HG02642 (cell line): ENCODE measurements at regions not wholly inside any gene's neighbourhood (a gene's known extent, or its start where the extent isn't known, plus 50 kb on each side); places are given as distances from the start of the nearest gene placed in this dataset.
"Not testable (repeated sequence)": the region's sequence is repeated elsewhere in the genome, so short reads cannot be mapped to it uniquely, and the experiment has no call there.

Source experiments
- ATAC-seq: cut with Tn5 transposase; IDR thresholded peaks from one replicate; pipeline ENCODE4 v1.9.1; 2021; ENCODE audit warnings: mild to moderate bottlenecking; ENCODE audit not compliant: unreplicated experiment, poor library complexity

DNA sequence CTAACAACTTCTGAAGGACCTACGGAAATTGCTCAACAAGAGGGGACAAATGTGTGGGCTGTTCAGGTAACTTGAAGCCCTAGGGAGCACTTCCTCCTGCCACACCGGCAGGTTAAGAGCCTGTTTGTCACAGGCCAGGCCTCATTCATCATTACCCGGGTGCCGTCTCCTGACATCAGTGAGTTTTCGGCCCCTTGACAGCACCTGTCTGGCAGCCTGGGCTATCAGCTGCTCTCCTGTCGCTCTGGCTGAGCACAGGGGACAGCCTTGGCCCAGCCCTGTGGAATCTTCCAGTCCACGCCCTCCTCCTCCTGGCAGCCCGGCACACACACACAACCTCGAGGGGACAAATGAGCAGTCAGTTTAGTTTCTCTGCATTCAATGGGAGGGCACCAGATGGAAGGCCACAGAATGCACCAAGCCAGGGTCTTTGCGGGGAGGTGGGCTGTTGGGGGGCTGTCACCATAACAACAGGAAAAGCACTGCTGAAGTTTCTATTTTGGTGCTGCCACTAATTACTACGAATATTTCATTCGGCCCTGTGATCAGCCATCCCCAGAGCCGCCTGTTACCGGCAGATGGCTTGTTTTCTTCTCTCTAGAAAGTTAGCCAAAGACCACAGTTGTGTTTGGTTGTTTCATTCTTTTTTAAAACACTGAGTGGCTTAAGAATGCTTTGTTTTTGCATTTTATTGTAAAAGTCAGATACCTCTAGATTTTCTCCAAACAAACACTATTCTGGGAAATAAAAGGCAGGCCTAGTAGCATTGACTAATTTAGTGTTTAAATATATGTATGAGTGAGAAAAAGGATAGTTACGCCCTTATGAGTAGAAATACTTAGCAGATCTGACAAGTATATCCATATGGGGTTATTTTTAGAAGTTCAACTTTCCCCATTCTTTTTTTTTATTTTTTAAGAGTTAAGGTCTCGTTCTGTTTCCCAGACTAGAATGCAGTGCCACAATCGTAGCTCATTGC lies 189.9 kb upstream of the NDUFV2 start:
- ATAC-seq = peak; percentile 75

DNA sequence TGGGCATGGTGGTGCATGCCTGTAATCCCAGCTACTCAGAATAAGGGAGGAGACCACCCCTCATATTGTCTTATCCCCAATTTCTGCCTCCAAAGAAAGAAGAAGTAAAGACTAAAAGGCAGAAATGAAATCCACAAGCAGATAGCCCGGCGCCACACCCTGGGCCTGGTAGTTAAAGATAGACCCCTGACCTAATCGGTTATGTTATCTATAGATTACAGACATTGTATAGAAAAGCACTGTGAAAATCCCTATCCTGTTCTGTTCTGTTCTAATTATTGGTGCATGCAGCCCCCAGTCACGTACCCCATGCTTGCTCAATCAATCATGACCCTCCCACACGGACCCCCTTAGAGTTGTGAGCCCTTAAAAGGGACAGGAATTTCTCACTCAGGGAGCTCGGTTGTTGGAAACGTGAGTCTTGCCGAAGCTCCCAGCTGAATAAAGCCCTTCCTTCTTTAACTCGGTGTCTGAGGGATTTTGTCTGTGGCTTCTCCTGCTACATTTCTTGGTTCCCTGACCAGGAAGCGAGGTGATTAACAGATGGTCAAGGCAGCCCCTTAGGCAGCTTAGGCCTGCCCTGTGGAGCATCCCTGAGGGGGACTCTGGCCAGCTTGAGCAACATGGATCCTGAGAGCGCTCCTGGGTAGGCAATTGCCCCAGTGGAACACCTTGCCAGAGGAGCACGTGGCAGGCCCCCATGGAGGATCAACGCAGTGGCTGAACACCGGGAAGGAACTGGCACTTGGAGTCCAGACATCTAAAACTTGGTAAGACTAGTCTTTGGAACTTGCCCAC lies 188.7 kb upstream of the NDUFV2 start:
- ATAC-seq = not testable (repeated sequence)

DNA sequence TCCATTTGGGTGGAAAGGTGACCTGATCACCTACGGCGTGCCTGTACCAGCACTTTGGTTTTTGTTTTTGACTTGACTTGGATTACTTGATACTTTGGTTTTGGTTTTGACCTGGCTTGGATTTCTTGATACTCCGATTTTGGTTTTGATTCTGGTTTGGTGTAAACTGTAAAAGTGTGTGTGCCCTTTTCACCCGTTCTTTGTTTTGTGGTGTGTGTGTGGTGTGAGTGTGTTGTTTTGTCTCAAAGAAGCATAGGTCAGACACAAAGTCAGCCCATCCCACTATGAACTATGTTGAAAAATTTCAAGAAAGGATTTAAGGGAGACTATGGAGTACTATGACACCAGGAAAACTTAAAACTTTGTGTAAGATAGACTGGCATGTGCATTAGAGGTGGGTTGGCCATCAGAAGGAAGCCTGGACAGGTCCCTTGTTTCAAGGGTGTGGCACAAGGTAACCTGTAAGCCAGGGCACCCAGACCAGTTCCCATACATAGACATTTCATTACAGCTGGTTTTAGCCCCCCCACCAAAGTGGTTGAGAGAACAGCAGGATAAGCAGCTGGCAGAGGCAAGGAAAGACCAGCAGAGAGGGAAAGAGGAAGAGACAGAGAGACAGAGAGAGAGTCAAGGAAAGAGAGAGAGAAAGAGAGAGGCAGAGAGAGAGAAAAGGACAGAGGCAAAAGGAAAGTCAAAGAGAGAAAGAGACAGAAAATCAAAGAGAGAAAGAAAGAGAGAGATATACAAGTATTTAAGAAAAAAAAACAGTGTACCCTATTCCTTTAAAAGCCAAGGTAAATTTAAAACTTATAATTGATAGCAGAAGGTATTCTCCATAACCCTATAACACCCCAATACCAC lies 187.9 kb upstream of the NDUFV2 start:
- ATAC-seq = not testable (repeated sequence)

DNA sequence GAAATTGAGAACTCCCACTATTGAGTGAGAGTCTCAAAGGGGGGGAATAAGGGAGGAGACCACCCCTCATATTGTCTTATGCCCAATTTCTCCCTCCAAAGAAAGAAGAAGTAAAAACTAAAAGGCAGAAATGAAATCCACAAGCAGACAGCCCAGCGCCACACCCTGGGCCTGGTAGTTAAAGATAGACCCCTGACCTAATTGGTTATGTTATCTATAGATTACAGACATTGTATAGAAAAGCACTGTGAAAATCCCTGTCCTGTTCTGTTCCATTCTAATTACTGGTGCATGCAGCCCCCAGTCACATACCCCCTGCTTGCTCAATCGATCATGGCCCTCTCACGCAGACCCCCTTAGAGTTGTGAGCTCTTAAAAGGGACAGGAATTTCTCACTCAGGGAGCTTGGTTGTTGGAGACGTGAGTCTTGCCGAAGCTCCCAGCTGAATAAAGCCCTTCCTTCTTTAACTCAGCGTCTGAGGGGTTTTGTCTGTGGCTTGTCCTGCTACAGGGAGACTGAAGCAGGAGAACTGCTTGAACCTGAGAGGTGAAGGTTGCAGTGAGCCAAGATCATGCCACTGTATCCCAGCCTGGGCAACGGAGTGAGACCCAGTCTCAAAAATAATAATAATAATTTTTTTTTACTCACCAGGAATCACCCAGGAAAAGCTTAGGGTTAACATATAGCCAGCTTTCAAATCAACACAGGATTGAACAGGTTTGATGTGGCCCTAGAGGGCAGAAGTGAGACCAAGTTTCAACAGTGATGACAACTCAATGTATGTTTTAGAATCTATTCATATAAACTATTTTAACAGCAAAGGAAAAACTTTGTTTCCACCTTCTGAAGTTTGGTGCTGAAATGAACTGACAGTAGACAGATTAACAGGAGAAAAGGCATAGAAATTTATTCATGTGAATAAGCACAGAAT lies 181.4 kb upstream of the NDUFV2 start:
- not testable (repeated sequence) for ATAC-seq

DNA sequence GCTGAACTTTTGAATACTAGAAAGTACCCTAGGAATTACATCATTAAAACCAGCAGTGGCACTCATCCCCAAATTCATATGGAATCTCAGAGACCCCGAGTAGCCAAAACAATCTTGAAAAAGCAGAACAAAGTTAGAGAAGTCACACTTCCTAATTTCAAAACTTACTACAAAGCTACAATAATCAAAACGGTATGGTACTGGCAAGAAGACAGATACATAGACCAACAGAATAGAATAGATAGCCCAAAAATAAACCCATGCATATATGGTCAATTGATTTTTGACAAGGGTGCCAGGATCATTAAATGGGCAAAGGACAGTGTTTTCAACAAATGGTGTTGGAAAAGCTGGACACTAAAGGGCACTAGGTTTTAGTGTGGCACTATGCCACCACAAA lies 176.0 kb upstream of the NDUFV2 start:
- no peak for ATAC-seq

DNA sequence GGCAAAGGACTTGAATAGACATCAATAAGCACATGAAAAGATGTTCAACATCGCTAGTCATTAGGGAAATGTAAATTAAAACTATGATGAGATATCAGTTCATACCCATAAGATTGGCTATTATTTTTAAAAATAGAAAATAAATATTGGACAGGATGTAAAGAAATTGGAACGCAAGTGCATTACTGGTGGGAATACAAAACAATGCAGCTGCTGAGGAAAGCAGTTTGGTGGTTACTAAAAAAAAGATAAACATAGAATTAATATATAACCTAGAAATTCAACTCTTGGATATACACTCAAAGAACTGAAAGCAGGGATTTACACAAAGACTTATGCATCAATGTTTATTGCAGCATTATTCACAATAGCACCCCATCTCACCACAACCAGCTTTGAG lies 174.5 kb upstream of the NDUFV2 start:
- ATAC-seq = no peak

DNA sequence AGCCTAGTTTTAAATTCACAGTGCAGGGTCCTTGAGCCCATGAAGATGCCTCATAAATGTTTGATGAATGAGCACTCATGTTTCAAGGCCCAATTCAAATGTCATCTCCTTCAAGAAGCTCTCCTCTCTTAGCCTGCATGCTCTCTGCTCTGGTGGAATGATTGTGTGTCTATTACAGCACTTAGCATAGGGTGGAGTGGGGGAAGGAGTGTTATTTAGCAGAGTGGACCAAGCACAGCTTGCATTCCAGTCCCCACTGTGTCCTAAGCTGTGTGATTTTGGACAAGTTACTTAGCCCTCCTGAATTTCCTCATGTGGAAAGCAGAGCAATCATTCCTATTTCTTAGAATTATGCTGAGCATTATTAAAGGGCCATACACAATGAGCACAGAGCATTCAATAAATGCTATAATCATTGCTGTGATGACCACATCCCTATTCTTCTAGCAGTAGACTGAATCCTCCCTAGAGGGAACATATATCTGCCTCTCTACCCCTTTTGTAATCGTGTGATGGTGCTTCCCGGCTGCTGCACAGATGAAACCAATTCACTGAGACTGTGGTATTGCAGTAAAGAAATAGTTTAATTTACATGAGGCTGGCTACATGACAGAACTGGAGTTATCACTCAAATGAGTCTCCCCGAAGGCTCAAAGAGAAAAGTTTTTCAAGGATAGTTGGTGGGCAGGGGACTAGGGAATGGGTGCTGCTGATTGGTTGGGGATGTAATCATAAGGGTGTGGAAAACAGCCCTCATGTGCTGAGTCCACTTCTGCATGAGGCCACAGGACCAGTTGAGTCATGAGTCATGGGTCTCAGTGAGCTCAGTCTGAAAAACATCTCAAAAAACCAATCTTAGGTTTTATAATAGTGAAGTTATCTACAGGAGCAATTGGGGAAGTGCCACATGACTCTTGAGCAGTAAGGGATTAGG lies 173.4 kb upstream of the NDUFV2 start:
- no peak for ATAC-seq

DNA sequence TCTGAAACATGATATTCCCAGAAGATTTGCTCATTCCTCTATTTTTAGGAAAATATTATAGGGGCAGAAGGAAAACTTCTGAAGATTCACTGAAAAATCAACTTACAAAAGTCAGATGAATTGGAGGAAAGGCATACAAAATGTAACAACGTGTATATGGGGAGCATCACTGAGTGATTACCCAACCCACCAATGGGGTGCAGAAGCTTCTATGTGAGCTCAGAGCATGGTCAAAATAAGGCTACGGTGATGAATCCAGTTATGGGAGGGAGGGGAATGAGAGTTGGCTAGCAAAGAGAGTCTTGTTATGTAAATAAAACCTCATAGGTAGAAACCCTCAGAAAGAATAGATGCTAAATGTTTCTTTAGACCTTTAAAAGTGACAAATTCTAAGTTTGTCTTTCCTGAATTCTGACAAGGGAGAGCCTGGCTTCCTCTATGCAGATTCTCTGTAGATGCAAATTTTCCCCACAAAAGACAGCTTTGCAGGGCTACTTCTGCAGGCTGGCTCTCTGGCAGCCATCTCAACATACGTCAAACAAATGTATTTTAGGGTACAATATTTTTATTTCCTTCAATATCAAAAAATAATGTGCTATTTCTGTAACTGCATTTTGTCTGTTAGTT lies 171.4 kb upstream of the NDUFV2 start:
- no peak for ATAC-seq

DNA sequence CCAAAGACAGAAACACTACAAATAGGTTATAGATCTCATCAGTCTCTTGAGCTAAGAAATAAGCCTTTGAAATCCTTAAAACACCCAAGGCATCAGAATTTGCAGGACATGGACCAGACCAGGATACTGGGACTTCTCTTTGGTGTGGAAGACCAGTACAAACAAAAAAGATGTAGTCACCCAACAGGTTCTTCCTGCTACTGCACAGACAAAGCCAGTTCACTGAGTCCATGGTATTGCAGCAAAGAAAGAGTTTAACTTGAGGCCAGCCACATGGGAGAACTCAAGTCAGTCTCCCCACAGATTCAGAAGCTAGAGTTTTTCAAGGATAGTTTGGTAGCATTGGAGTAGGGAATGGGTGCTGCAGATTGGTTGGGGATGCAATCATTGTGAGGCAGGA lies 169.6 kb upstream of the NDUFV2 start:
- no peak for ATAC-seq

DNA sequence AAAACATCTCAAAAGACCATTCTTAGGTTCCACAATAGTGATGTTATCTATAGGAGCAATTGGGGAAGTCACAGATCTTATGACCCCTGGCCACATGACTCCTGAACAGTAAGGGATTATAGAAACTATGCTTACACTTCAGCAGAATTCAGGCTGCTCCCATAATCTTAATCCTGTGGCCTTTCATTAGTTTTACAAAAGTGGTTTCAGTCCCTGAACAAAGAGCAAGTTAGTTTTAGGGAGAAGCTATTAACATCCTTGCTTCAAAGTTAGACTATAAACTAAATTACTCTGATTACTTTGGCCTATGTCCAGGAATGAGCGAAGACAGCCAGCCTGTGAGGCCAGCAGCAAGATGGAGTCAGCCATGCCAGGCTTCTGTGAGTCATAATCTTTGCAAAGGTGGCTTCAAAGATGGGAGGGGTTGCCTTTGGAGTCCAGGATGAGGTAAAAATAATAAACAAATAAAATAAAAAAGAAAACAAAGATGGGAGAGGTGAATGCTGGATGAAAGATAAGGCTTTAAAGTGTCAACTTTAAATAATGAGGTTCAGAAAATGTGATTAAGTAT lies 168.7 kb upstream of the NDUFV2 start:
- no peak for ATAC-seq

DNA sequence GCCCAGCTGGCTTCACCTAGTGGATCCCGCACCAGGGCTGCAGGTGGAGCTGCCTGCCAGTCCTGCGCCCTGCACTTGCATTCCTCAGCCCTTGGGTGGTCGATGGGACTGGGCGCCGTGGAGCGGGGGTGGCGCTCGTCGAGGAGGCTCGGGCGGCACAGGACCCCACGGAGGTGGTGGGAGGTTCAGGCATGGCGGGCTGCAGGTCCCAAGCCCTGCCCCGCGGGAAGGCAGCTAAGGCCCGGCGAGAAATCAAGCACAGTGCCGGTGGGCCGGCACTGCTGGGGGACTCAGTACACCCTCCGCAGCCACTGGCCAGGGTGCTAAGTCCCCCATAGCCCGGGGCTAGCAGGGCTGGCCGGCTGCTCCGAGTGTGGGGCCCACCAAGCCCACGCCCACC lies 167.2 kb upstream of the NDUFV2 start:
- not testable (repeated sequence) for ATAC-seq

DNA sequence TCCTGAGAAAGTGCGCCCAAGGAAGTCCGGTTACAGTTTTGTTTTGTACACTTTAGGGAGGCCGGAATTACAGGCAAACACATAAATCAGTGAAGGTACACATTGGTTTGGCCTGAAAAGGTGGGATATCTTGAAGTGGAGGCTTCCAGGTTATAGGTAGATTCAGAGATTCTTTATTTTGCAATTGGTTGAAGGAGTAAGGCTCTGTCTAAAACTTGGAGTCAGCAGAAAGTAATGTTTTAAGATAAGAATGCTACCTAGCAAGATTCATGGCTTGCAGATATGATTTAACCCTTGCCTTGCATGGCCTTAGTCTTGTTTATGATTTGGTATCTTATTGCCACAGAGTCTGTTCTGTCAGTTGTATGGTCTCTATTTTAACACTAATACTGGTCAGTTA lies 165.9 kb upstream of the NDUFV2 start:
- ATAC-seq = no peak

DNA sequence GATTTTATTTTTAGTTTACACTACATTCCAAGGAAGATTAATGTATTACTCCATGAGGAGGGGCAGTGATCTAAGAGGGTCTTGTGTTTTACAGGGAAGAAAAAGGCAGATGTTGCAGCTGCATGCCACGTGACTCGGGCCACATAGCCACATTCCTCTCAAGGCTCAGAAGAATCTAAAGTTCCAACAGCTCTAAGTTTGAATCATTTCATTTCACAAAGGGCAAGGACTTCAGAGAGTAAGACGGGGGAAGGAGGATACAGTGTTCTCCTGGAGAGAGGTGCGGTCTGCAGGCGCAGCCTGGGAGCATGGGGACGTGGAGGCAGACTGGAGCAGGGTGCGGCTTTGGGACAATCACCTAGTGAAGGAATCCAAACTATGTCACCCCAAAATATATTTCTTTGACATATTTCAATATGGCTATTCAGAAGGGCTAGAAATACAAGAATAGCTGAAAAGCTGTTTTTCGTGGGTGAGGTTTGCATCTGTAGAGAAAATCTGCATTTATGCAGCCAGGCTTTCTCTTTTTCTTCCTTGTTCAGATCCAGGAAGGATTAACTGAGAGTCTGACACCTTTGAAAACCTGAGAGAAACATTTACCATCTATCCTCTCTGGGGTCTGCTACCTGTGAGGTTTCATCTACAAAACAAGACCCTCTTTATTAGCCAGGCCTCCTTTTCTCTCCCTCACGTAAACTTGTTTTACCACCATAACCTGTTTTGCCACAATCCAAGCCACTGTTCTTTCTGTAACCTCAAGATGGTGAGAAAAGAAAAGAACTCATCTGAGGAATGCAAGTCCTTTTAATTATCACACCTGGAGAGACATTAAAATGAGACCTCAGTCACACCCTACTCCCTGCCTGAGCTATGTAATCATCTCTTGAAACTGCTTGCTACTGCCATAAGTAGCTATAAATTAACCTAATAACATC lies 165.1 kb upstream of the NDUFV2 start:
- no peak for ATAC-seq

DNA sequence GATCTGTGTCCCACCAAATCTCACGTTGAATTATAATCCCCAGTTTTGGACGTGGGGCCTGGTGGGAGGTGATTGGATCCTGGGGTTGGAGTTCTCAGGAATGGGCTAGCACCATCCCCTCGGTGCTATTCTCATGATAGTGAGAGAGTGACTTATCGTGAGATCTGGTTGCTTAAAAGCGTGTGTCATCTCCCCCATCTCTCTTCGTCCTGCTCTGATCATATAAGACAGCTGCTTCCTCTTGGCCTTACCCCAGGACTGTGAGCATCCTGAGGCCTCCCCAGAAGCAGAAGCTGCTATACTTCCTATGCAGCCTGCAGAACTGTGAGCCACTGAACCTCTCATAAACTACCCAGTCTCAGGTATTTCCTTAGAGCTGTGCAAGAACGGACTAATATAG lies 163.7 kb upstream of the NDUFV2 start:
- no peak for ATAC-seq

DNA sequence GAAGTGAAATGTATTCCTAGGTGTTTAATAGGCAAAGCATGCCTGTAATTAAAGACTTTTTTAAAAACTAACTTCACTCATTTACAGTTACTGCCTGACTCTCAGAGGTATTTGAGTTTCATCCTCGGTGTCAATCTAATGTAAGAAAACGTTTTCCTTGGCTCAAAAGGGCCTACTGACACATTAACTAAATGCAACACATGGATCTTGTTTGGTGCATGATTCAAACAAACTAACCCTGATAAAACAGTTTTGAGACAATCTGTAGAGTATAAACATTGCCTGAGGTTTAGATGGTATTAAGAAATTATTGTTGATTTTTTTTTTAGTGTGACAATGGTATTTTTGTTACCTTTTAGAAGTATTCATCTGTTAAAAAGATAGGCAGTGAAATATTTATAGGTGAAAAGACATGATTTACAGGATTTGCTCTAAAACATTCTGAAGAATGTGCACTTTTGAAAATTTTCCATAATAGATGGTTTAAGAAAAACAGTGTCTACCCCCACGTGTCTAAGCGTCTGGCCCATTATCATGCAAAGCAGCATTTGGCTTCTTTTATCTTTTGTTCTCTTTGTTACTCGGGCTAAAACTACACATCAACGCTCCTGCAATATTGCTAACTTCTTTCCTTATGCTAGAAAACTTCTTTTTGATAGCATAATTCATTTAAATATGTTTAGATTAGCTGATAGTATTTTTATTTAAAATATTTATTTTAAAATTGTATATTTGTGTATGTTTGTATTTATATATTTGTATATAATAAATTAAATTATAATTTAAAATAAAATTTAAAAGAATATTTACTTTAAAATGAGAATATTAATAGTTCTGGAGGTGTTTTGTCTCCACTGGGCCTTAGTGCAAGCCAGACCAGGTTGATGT lies 160.2 kb upstream of the NDUFV2 start:
- ATAC-seq = no peak
